Parathyroid adenoma (tissue), 2 donors: ENCODE measurements at regions not wholly inside any gene's neighbourhood (a gene's known extent, or its start where the extent isn't known, plus 50 kb on each side); places are given as distances from the start of the nearest gene placed in this dataset.
A peak's percentile ranks its signal among the peaks of the same experiment; 100 is the strongest.

ENCODE experiments used
- H2AFZ ChIP-seq: fragments of 300-600 bp; sonication (generic); one replicate; pipeline ENCODE4 v1.7.0; 2017; ENCODE audit warnings: antibody characterized with exemption, mild to moderate bottlenecking
- H3K27ac ChIP-seq: fragments of 300-600 bp; sonication (generic); one replicate; pipeline ENCODE4 v1.7.0; 2017
- H3K27me3 ChIP-seq: fragments of 300-600 bp; sonication (generic); one replicate; pipeline ENCODE4 v1.7.0; 2017; ENCODE audit warnings: low read length; ENCODE audit not compliant: control insufficient read depth, insufficient read depth
- H3K36me3 ChIP-seq: fragments of 300-600 bp; sonication (generic); one replicate; pipeline ENCODE4 v1.7.0; 2017; ENCODE audit warnings: low read length; ENCODE audit not compliant: control insufficient read depth, insufficient read depth
- H3K4me1 ChIP-seq: fragments of 300-600 bp; sonication (generic); one replicate; pipeline ENCODE4 v1.7.0; 2017; ENCODE audit warnings: control low read depth
- H3K4me2 ChIP-seq: fragments of 300-600 bp; sonication (generic); one replicate; pipeline ENCODE4 v1.7.0; 2017; ENCODE audit warnings: low read length
- H3K4me3 ChIP-seq: fragments of 300-600 bp; sonication (generic); one replicate; pipeline ENCODE4 v1.7.0; 2017; ENCODE audit warnings: low read depth, low read length
- H3K79me2 ChIP-seq: fragments of 300-600 bp; sonication (generic); one replicate; pipeline ENCODE4 v1.7.0; 2017; ENCODE audit warnings: control low read depth
- H3K9ac ChIP-seq: fragments of 300-600 bp; sonication (generic); one replicate; pipeline ENCODE4 v1.7.0; 2017; ENCODE audit warnings: mild to moderate bottlenecking
- H3K9me3 ChIP-seq: fragments of 300-600 bp; sonication (generic); one replicate; pipeline ENCODE4 v1.7.0; 2017; ENCODE audit warnings: low read length; ENCODE audit not compliant: control insufficient read depth
- TF ChIP-seq, protein P1 (sequence below): fragments of 300-600 bp; sonication (generic); IDR thresholded peaks from one replicate; pipeline ENCODE4 v1.7.0; 2017; ENCODE audit warnings: antibody characterized with exemption, mild to moderate bottlenecking
- donor health status: primary hyperparathyroidism.

DNA sequence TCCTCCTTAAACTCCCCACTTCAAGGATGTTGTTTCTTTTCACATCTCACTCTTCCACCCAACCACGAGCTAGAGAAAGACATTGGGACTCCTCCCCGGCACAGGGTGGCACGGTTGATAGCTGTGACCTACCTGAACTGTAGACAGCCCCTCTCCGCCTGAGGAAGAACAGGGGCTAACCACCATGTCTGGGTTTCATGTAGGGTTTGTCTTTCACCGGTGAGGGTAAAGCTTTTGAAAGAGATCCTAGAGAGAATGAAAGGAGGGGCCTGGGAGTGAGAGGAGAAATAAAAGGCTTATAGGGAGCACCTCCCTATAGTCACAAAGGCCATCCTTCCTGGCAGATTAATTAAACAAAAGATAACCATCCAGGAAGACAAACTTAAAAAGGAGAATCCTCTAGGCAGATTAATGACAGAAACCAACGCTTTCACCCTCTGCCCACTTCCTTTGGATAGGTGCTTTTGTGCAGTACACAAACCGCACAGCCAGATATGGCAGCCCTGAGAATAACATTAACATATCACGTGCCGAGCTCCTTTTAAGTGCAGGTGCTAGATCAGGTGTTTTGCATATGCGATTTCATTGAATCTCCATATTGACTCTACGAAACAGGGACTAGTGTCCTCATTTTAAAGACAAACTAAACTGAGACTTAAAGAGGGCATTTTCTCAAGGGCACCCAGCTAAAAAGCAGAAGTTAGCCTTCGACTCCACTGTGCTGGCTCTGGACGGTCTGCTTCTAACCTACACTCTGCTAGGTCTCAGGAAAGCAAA lies 178.1 kb upstream of the RUNX1 start:
- H2AFZ ChIP-seq = no peak overlapping the region
- TF ChIP-seq, protein P1, sequence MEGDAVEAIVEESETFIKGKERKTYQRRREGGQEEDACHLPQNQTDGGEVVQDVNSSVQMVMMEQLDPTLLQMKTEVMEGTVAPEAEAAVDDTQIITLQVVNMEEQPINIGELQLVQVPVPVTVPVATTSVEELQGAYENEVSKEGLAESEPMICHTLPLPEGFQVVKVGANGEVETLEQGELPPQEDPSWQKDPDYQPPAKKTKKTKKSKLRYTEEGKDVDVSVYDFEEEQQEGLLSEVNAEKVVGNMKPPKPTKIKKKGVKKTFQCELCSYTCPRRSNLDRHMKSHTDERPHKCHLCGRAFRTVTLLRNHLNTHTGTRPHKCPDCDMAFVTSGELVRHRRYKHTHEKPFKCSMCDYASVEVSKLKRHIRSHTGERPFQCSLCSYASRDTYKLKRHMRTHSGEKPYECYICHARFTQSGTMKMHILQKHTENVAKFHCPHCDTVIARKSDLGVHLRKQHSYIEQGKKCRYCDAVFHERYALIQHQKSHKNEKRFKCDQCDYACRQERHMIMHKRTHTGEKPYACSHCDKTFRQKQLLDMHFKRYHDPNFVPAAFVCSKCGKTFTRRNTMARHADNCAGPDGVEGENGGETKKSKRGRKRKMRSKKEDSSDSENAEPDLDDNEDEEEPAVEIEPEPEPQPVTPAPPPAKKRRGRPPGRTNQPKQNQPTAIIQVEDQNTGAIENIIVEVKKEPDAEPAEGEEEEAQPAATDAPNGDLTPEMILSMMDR = no peak
- H3K79me2 ChIP-seq = no peaks in the 10 kb centered on the region
- H3K36me3 ChIP-seq = no peaks in the 10 kb centered on the region
- no peaks in the 10 kb centered on the region for H3K9me3 ChIP-seq
- H3K4me1 ChIP-seq = no peaks in the 10 kb centered on the region
- no peak overlapping the region for H3K27ac ChIP-seq
- H3K9ac ChIP-seq = no peak overlapping the region
- no peak overlapping the region for H3K4me3 ChIP-seq
- H3K27me3 ChIP-seq = no peaks in the 10 kb centered on the region
- no peak overlapping the region for H3K4me2 ChIP-seq

DNA sequence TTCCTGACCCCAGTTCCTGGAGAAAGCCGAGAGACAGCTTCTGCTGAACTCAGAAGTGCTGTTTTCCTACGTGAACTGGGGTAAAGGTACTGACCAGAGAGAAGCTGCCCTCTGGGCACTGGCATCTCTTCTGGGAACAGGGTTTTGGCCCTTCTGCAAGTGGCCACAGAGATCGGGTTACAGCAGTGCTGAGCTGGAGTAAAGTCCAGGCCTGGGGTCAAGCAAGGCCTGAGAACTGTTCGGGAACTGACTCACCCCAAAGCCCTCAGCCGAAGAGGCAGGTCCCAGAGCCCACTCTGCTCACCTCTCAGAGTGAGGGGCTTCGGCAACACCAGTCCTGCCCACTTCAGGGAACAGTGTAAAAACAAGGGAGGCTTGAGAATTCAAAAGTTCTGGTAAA lies 177.2 kb upstream of the RUNX1 start:
- peak overlapping the region; percentile 17 for H2AFZ ChIP-seq
- H3K27me3 ChIP-seq = no peaks in the 10 kb centered on the region
- no peak overlapping the region for H3K9ac ChIP-seq
- H3K9me3 ChIP-seq = no peaks in the 10 kb centered on the region
- H3K27ac ChIP-seq = no peak overlapping the region
- no peaks in the 10 kb centered on the region for H3K79me2 ChIP-seq
- TF ChIP-seq, protein P1 = no peak
- no peaks in the 10 kb centered on the region for H3K36me3 ChIP-seq
- H3K4me3 ChIP-seq = no peak overlapping the region
- H3K4me1 ChIP-seq = no peaks in the 10 kb centered on the region
- H3K4me2 ChIP-seq = no peak overlapping the region

DNA sequence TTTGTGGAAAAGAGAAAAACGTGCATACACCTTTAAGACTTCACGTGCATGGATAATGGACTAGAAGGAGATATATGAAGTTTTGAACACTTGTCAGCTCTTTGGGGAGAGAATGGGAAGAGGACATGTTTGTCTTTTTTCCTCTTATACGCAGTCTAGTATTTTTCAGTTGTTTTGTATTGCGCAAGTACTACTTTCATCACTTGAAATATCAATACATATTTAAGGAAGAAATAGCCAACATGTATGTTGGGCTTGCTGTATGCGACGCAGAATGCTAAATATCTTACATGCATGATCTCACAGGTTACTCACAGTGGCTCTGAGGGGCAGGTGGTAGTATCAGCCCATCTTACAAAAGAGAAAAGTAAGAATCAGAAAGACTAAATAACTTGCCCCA lies 176.5 kb upstream of the RUNX1 start:
- Histone ChIP-seq H3K4me2 (no peak overlapping the region), H3K27ac (no peak overlapping the region)

DNA sequence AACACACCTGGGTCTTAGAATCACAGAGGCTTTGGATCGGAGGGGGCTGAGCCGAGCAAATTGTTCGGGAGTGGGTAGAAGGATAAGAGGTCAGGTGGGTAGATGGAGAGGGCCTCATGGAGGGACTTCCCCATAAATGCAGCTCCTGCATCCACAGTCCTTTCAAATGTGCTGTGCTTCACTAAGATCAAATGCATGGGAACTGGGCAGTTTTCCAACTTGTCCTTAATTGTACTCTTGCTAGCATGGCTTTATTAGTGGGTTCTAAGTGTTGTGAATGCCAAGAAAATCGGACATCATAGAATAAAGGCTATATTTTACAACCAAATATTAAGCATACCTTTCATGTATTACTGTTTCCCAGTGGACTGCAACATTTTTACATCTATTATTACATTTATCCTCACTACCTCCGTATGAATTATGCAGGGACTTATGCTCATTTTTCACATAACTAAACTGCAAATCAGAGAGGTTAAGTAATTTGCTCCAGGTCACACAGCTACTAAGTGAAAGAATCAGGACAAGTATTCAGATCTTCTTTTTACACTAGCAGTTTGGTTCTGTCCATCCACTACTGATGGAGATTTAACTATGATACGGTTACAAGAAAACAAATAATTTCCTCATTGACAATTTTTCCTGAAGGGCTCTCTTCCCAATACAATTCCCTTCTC lies 174.5 kb upstream of the RUNX1 start:
- H3K9ac ChIP-seq = no peak overlapping the region
- H3K4me3 ChIP-seq = no peak overlapping the region
- H3K36me3 ChIP-seq = no peaks in the 10 kb centered on the region

More for the DNA sequence above, 176.5 kb upstream of the RUNX1 start:
- Histone ChIP-seq H3K4me1 (no peaks in the 10 kb centered on the region), H3K9ac (no peak overlapping the region), H3K4me3 (no peak overlapping the region), H2AFZ (no peak overlapping the region), H3K9me3 (no peaks in the 10 kb centered on the region), H3K27me3 (no peaks in the 10 kb centered on the region), H3K36me3 (no peaks in the 10 kb centered on the region), H3K79me2 (no peaks in the 10 kb centered on the region)
- TF ChIP-seq, protein P1 = no peak

More for the DNA sequence above, 174.5 kb upstream of the RUNX1 start:
- H3K27me3 ChIP-seq = no peaks in the 10 kb centered on the region
- H2AFZ ChIP-seq = no peak overlapping the region
- no peak overlapping the region for H3K27ac ChIP-seq
- no peaks in the 10 kb centered on the region for H3K9me3 ChIP-seq
- no peak overlapping the region for H3K4me2 ChIP-seq
- no peaks in the 10 kb centered on the region for H3K4me1 ChIP-seq
- TF ChIP-seq, protein P1 = no peak
- H3K79me2 ChIP-seq = no peaks in the 10 kb centered on the region
